ENCODE measurements at regions not wholly inside any gene's neighbourhood (a gene's known extent, or its start where the extent isn't known, plus 50 kb on each side); places are given as distances from the start of the nearest gene placed in this dataset.
A peak's percentile ranks its signal among the peaks of the same experiment; 100 is the strongest.

- DNase-seq (ENCODE audit: extremely low spot score in 2 of 2) = no peak
- H3K4me3 ChIP-seq = no peak overlapping the region
- TF ChIP-seq CTCF (IDR thresholded peaks at IDR 0.05) (no peak), POLR2A (IDR thresholded peaks at IDR 0.05) (no peak), POLR2AphosphoS5 (IDR thresholded peaks at IDR 0.05; ENCODE audit: insufficient read depth in 1 of 2, low read depth in 1 of 2) (no peak)
- intact Hi-C loops (cut with DNase I) = no loop called here
- no peaks in the 10 kb centered on the region for H3K27me3 ChIP-seq
- no peaks in the 10 kb centered on the region for H3K36me3 ChIP-seq
- H3K27ac ChIP-seq = no peak overlapping the region
- H3K4me1 ChIP-seq = no peaks in the 10 kb centered on the region
- no peaks in the 10 kb centered on the region for H3K9me3 ChIP-seq
Measured at GRCh38 chr6:15131651-15132061, 114.2 kb upstream of the JARID2 start.

- Histone ChIP-seq H3K9me3 (no peaks in the 10 kb centered on the region), H3K4me3 (no peak overlapping the region), H3K4me1 (no peaks in the 10 kb centered on the region), H3K36me3 (no peaks in the 10 kb centered on the region), H3K27me3 (no peaks in the 10 kb centered on the region), H3K27ac (no peak overlapping the region)
- no peak for DNase-seq (ENCODE audit: extremely low spot score in 2 of 2)
- intact Hi-C loops (cut with DNase I) = no loop called here
- no peak for TF ChIP-seq POLR2AphosphoS5 (IDR thresholded peaks at IDR 0.05; ENCODE audit: insufficient read depth in 1 of 2, low read depth in 1 of 2)
- no peak for TF ChIP-seq POLR2A (IDR thresholded peaks at IDR 0.05)
- no peak for TF ChIP-seq CTCF (IDR thresholded peaks at IDR 0.05)
Measured at GRCh38 chr6:15132167-15132566, 113.7 kb upstream of the JARID2 start.

GRCh38 chr6:15132854-15133670 is 112.8 kb upstream of the JARID2 start:
- no peak overlapping the region for H3K4me3 ChIP-seq
- intact Hi-C loops (cut with DNase I) = no loop called here
- no peaks in the 10 kb centered on the region for H3K4me1 ChIP-seq
- H3K27me3 ChIP-seq = no peaks in the 10 kb centered on the region
- no peak overlapping the region for H3K27ac ChIP-seq
- TF ChIP-seq POLR2AphosphoS5 (IDR thresholded peaks at IDR 0.05; ENCODE audit: insufficient read depth in 1 of 2, low read depth in 1 of 2) (peak in 1 of 2 donors; percentile 76), POLR2A (IDR thresholded peaks at IDR 0.05) (no peak)
- no peaks in the 10 kb centered on the region for H3K9me3 ChIP-seq
- no peaks in the 10 kb centered on the region for H3K36me3 ChIP-seq
- DNase-seq (ENCODE audit: extremely low spot score in 2 of 2) = no peak

GRCh38 chr6:15137086-15137485 is 108.8 kb upstream of the JARID2 start:
- no peak for DNase-seq (ENCODE audit: extremely low spot score in 2 of 2)
- TF ChIP-seq CTCF (IDR thresholded peaks at IDR 0.05) = no peak
- TF ChIP-seq POLR2AphosphoS5 (IDR thresholded peaks at IDR 0.05; ENCODE audit: insufficient read depth in 1 of 2, low read depth in 1 of 2) = no peak
- TF ChIP-seq POLR2A (IDR thresholded peaks at IDR 0.05) = no peak
- Histone ChIP-seq H3K27ac (no peak overlapping the region), H3K9me3 (no peaks in the 10 kb centered on the region), H3K4me3 (no peak overlapping the region), H3K36me3 (no peaks in the 10 kb centered on the region), H3K4me1 (no peaks in the 10 kb centered on the region), H3K27me3 (no peaks in the 10 kb centered on the region)
- intact Hi-C loops (cut with DNase I) = no loop called here

- Histone ChIP-seq H3K4me1 (peaks cover 4% of the 10 kb centered on the region), H3K4me3 (no peak overlapping the region), H3K27me3 (no peaks in the 10 kb centered on the region), H3K36me3 (no peaks in the 10 kb centered on the region), H3K9me3 (no peaks in the 10 kb centered on the region), H3K27ac (no peak overlapping the region)
- no peak for TF ChIP-seq POLR2AphosphoS5 (IDR thresholded peaks at IDR 0.05; ENCODE audit: insufficient read depth in 1 of 2, low read depth in 1 of 2)
- no peak for TF ChIP-seq POLR2A (IDR thresholded peaks at IDR 0.05)
- DNase-seq (ENCODE audit: extremely low spot score in 2 of 2) = no peak
- intact Hi-C loops (cut with DNase I) = no loop called here
Measured at GRCh38 chr6:15143086-15143485, 102.8 kb upstream of the JARID2 start.

GRCh38 chr6:15143540-15143939 is 102.3 kb upstream of the JARID2 start:
- no peak for DNase-seq (ENCODE audit: extremely low spot score in 2 of 2)
- Histone ChIP-seq H3K9me3 (no peaks in the 10 kb centered on the region), H3K4me1 (peaks cover 7% of the 10 kb centered on the region), H3K27me3 (no peaks in the 10 kb centered on the region), H3K27ac (no peak overlapping the region), H3K36me3 (no peaks in the 10 kb centered on the region), H3K4me3 (no peak overlapping the region)
- intact Hi-C loops (cut with DNase I) = no loop called here
- TF ChIP-seq POLR2AphosphoS5 (IDR thresholded peaks at IDR 0.05; ENCODE audit: insufficient read depth in 1 of 2, low read depth in 1 of 2) = no peak
